D721Med (cell line): ENCODE measurements at regions not wholly inside any gene's neighbourhood (a gene's known extent, or its start where the extent isn't known, plus 50 kb on each side); places are given as distances from the start of the nearest gene placed in this dataset.

ENCODE experiments used
- DNase-seq: peaks from one replicate; pipeline ENCODE4 v3.0.0; 2011; ENCODE audit warnings: low spot score; ENCODE audit not compliant: insufficient read length
- FAIRE-seq: peaks from 2 replicates; lab custom pipeline; 2011; peaks lifted over from hg19 to GRCh38; lab: Jason Lieb, UNC
- CTCF ChIP-seq: IDR thresholded peaks from 2 replicates; pipeline ENCODE4 v1.5.1; 2012; ENCODE audit warnings: mild to moderate bottlenecking, control low read depth; ENCODE audit not compliant: insufficient read depth; ENCODE audit errors: missing control alignments

- FAIRE-seq: no peak
- no peak for DNase-seq
- TF ChIP-seq CTCF: no peak
These were observed 249.4 kb downstream of the MYCN start for GRCh38 chr2:16189836-16190160.

- TF ChIP-seq CTCF: no peak
- FAIRE-seq (no peak), DNase-seq (no peak)
These were observed 248.9 kb downstream of the MYCN start for GRCh38 chr2:16189029-16189835.

DNA sequence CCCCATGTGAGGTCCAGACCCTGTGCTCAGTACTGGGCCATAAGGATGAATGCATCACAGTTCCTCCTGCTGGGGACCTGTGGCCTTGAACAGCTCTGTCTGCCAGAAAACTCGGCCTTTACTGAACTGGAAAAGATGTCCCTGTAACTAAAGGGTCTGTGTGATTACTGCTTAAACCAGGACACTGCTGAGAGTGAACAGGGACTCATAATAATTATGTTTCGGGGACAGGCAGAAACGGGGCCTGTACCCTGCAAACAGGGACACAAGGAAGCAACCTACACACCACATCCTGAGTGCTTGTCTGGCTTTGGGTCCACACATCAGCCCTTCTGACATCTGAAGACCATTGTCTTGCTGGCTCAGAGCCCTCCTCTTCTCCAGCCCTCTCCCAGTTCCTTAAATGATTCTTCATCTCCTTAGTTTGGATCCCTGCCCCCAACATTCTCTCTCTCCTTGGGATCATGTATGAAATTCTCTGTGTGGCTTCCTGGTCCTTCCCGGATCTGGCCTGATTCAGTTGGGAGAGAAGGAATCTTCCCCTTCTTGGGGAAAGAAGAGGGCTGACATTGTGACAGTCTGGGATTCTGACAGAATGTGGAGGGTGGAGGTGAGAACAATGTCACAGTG is 248.0 kb downstream of the MYCN start:
- FAIRE-seq (no peak), DNase-seq (no peak)
- no peak for TF ChIP-seq CTCF

DNA sequence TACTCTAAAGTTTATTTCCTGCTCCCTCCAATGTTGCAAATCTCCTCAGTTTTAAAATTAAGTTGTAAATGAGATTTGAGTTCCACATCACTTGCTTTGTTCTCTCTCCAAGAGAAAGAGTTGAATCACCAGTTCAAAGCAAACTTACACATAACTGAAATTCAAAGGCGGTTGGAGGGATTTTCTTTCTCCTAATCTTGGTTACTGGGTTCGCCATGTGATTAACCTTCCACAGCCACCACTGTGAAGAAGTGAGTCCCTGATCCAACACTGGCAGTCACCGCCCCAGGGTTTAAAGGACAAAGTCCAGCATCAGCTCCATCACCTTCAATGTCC is 247.1 kb downstream of the MYCN start:
- DNase-seq (no peak), FAIRE-seq (no peak)
- no peak for TF ChIP-seq CTCF

DNA sequence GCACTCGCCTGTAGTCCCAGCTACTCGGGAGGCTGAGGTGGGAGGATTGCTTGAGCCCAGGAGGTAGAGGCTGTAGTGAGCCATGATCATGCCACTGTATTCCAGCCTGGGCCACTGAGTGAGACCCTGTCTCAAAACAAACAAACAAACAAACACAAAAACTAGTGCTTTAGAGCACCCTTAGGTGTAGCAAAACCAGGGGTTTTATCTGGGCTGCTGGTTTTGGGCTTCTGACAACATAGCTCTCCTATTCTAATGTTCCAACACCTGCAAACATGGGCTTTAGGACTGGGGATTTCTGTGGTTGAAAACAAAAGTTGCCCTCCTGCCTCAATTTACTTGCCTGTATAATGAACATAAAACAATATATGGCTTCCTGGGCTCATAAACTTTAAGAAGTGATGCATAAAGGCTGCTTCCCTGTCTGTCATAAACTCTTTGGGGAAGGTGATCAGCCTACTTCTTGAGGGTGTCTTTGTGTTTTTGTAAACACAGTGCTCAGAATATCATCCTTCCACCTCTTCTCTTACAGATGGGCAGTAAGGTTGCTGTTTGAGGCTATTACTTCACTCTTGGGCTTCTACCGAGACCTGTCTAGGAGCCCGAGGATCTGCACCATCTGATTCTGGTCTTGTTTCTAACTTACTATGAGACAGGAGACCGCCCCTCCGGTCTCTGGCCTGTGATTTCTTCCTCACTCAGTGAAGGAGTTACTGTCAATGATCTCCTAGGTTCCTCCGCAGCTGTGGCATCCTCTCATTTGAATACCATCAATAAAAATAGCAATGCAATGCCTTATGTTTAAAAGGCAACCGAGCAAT is 246.5 kb downstream of the MYCN start:
- no peak for DNase-seq
- FAIRE-seq: no peak
- TF ChIP-seq CTCF: no peak

GRCh38 chr2:16185801-16186272 is 245.5 kb downstream of the MYCN start:
- DNase-seq (no peak), FAIRE-seq (no peak)
- no peak for TF ChIP-seq CTCF
